ENCODE measurements at regions not wholly inside any gene's neighbourhood (a gene's known extent, or its start where the extent isn't known, plus 50 kb on each side); places are given as distances from the start of the nearest gene placed in this dataset.
"Not testable (repeated sequence)": the region's sequence is repeated elsewhere in the genome, so short reads cannot be mapped to it uniquely, and the experiment has no call there.

GRCh38 chr15:62503451-62503850 lies 338.4 kb upstream of the C2CD4B start:
- DNase-seq (ENCODE audit: low read depth), result no peak

GRCh38 chr15:62505762-62506161 lies 340.7 kb upstream of the C2CD4B start:
- no peak for DNase-seq (ENCODE audit: low read depth)

DNA sequence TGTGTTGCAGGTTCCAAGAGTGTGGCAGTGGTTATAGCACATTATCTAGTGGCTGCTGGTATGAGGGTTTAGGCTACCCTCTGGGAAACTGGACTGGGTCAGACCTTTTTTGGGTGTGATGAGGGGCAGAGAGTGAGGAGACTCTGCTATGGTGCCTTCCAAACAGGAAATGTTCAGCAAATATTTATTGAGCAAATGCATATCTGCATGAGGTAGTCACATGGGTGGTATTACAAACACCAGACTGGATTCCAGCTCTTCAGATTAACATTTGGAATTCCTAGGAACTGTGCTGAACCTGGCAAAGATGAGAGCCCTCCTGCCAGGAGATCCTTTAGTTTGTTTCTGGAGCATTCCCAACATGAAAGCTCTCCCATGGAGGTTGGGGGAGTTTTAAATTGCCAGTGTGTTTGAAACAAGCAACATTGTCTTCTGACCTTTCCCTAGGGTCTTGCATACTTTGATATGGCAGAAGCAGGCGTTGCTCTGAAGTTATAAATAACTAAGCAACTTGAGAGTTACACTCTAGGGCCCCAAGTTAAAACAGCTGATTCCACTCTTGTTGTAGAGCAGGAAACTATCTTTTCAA lies 341.2 kb upstream of the C2CD4B start:
- DNase-seq (ENCODE audit: low read depth), result no peak

- DNase-seq (ENCODE audit: low read depth), result no peak
Measured at GRCh38 chr15:62509395-62509958, 344.4 kb upstream of the C2CD4B start.

DNA sequence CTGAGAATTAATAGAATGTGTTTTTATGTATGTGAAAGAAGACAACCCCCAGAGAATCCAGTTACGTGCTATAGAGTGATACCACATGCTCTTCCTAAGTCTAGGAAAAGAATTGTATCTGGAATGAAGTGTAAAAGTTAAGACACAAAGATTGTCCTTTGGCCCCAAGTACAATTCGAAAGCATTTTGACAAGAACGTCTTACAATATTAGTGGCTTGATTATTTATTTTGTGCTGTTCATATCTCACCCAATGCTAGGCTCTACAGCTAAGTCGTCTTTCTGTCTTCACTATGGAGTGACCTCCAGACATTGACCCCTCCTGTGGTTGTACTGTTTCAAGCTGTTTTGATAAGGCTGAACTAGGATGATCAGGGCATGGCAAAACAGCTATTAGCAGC lies 345.7 kb upstream of the C2CD4B start:
- DNase-seq (ENCODE audit: low read depth), result no peak

GRCh38 chr15:62512904-62513303 lies 347.8 kb upstream of the C2CD4B start:
- no peak for DNase-seq (ENCODE audit: low read depth)

DNA sequence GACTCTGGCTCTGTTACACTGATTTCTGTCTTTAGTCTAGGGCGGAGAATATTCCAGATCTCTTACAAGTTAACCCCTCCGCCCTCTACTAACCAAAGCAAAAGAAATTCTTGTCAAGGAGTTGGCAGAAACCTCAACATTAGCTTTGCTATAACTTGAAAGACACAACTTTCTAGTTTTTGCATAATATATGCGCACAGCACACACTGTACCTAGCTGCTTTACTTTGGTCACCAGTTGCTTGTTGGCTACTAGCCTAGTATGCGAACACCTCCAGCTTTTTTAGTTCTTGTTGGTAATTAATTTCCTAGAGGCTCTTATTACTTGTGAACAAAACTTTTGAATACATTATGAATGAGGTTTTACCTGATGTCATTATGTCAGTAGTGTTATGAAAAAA lies 348.8 kb upstream of the C2CD4B start:
- no peak for DNase-seq (ENCODE audit: low read depth)

- DNase-seq (ENCODE audit: low read depth), result no peak
Measured at GRCh38 chr15:62515696-62516395, 350.8 kb upstream of the C2CD4B start.

GRCh38 chr15:62517541-62517940 lies 352.5 kb upstream of the C2CD4B start:
- no peak for DNase-seq (ENCODE audit: low read depth)

DNA sequence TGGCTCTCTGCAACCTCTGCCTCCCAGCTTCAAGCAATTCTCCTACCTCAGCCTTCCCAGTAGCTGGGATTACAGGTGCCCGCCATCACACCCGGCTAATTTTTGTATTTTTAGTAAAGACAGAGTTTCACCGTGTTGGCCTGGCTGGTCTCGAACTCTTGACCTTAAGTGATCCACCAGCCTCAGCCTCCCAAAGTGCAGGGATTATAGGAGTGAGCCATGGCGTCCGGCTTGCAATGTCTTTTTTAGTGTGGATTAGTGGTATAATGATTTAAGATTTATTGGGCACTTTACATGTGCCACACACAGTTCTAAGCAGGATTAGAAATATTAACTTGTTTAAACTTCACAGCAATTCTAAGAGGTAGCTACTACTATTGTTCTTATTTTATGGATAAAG lies 353.6 kb upstream of the C2CD4B start:
- DNase-seq (ENCODE audit: low read depth), result not testable (repeated sequence)

- no peak for DNase-seq (ENCODE audit: low read depth)
Measured at GRCh38 chr15:62519900-62520299, 354.8 kb upstream of the C2CD4B start.

GRCh38 chr15:62520887-62521286 lies 355.8 kb upstream of the C2CD4B start:
- no peak for DNase-seq (ENCODE audit: low read depth)

- no peak for DNase-seq (ENCODE audit: low read depth)
Measured at GRCh38 chr15:62521396-62521795, 356.3 kb upstream of the C2CD4B start.

DNA sequence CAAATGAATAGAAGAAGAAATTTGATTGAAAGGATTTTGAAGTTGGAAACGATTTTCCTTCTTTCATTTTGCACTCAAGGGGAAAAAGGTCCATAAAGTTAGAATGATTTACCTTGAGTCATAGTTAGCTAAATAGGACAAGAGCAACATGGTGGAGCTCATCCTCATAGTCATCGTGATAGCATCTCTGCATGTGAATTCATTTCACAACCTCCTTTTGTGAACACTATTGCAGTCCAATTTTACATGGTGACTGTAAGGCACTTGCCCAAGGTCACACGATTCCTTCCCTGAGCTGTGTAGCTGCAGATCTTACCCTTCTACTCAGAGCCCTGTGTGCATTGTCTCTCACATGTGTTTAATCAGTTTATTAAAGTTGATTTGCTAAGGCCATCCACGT lies 359.8 kb upstream of the C2CD4B start:
- DNase-seq (ENCODE audit: low read depth), result no peak

GRCh38 chr15:62527387-62527786 lies 362.3 kb upstream of the C2CD4B start:
- DNase-seq (ENCODE audit: low read depth), result no peak

DNA sequence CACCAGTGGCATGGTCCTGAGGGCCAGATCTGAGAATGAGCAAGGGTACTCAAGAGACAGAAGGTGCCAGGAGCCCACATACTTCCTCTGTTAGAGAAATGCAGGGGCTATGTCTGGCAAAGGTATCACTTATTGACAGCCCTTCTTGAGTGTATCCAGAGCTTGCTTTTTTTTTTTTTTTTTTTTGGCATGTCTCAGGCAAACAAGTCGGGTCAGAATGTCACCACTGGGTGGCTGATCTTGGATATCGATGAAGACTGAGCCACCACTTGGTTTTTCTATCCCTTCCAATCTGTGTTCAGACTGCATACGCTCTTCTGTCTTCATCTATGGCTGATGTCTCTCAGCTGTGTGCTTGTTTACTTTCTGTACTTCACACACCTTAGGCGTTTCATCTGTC lies 363.4 kb upstream of the C2CD4B start:
- no peak for DNase-seq (ENCODE audit: low read depth)

DNA sequence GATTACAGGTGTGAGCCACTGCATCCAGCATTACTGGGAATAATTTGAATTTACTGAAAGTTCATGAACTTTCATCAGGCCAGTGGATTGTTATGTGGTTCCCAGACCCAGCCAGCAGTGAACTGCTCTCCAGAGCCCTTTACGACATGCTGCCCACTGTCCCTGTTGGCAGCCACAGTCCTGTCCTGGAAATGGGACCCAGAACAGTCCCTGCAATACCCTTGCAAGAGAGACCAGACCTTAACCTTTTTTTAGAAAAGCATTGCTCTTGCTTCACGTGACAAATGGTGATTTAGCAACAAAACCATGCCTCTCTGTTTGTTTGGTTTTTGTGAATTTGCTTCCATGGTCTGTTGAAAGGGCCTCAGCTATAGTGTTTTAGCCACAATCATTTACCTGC lies 367.3 kb upstream of the C2CD4B start:
- no peak for DNase-seq (ENCODE audit: low read depth)

GRCh38 chr15:62533687-62534086 lies 368.6 kb upstream of the C2CD4B start:
- DNase-seq (ENCODE audit: low read depth), result no peak

DNA sequence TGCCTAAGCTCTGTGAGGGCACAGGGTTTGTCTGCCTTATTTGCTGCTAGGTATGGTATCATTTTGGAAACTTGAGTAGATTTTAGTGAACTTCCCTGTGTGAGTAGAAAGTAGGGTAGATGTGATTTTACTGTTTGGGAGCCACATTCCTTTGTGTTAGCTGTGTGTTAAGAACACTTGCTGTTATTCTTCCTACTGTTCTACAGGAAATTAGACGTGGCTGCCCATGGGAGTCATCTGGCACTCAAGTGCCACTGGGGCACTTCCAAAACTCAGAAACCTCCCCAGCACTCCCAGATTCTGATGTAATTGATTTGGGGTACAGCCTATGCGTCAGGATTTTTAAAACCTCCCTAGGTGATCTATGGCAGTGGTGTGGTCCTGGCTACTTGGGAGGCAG lies 369.9 kb upstream of the C2CD4B start:
- DNase-seq (ENCODE audit: low read depth), result no peak

- DNase-seq (ENCODE audit: low read depth), result no peak
Measured at GRCh38 chr15:62539236-62539635, 374.2 kb upstream of the C2CD4B start.

DNA sequence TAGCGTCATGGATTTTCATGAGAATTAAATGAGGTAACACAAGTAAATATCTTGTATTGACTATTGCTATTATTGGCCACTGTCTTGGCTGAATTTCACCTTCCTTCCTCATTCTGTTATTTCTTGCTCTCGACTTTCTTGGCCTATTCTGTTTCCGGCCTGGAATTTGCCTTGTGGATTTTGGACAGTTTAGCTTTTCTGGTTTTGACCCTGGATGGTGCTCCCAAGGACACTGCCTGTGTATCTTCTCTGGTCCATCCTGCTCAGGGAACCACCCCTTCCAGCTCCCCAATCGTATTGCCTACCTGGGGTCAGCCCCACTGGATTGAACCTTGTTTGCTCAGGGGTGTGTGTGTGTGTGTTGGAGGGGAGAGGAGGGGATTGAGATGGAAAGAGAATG lies 376.2 kb upstream of the C2CD4B start:
- DNase-seq (ENCODE audit: low read depth), result no peak

- no peak for DNase-seq (ENCODE audit: low read depth)
Measured at GRCh38 chr15:62541846-62542245, 376.8 kb upstream of the C2CD4B start.

- no peak for DNase-seq (ENCODE audit: low read depth)
Measured at GRCh38 chr15:62544446-62544845, 379.4 kb upstream of the C2CD4B start.
